H1 (cell line): ENCODE measurements at regions not wholly inside any gene's neighbourhood (a gene's known extent, or its start where the extent isn't known, plus 50 kb on each side); places are given as distances from the start of the nearest gene placed in this dataset.

ENCODE experiments used
- TF ChIP-seq, protein P1 (sequence below): IDR thresholded peaks from 2 replicates; pipeline ENCODE4 v1.6.1; 2011; ENCODE audit warnings: low read depth, mild to moderate bottlenecking, low read length; ENCODE audit not compliant: insufficient read depth

DNA sequence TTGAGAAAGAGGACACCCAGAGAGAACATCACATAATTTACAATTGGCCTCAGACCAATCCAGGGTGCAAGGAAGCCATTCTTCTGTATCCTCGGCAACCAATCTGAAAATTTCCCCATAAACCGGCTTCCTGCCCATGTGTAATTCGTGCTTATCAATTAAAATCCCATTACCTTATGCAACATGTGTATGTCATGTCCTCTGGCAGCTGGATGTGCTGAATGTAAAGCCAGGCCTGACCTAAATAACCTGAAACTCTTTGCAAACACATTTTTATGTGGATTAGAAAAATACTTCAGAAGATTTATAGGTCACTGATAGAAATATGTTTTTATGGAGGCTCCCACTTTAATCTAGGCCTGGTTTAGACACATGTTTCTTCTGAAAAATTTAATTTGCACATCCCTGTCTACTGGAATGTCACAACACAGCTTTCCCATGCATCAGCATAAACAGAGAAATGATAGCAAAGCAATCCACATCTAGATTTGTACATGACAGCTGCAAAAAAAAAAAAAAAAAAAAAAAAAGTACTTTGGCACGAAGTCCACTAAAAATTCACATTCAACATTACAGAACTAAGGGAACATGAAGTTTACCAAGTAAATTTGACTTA lies 69.4 kb upstream of the SAMSN1 start (continued):
- TF ChIP-seq, protein P1, sequence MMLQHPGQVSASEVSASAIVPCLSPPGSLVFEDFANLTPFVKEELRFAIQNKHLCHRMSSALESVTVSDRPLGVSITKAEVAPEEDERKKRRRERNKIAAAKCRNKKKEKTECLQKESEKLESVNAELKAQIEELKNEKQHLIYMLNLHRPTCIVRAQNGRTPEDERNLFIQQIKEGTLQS = no peak
- TF ChIP-seq, all 59 proteins: peak for 0
